GM08714 (cell line): ENCODE measurements at regions not wholly inside any gene's neighbourhood (a gene's known extent, or its start where the extent isn't known, plus 50 kb on each side); places are given as distances from the start of the nearest gene placed in this dataset.

Source experiments
- H3K4me3 ChIP-seq: fragments of 200-500 bp; sonication (Bioruptor generic); 2 replicates; pipeline ENCODE4 v1.5.1; 2014; ENCODE audit warnings: mild to moderate bottlenecking, low read length, inconsistent platforms
- ZNF274 ChIP-seq: IDR thresholded peaks from 2 replicates; pipeline ENCODE4 v1.6.1; 2012; ENCODE audit warnings: mild to moderate bottlenecking, low read depth, low read length

- H3K4me3 ChIP-seq = no peak overlapping the region
- TF ChIP-seq ZNF274 = no peak
These were observed 199.6 kb upstream of the MPDZ start for GRCh38 chr9:13479096-13479495.

DNA sequence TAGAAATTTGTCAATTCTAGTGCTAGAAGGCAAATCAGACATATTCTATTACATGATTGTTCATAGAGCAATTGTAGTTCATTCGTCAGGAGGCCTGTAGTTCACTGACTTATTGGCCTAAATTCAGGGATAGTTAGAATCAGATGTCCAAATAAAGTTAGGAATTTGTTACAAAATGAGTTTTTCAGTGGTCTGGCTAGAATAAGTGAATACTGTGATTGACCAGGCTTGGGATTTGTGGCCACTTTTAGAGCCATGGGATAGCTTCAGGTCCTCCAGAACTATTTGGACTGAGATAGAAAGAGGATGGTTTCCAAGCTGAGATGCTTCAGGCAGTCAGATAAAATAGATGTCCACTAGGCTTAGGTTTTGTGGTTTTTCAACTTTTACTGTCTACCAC, 199.1 kb upstream of the MPDZ start:
- no peak overlapping the region for H3K4me3 ChIP-seq
- no peak for TF ChIP-seq ZNF274

DNA sequence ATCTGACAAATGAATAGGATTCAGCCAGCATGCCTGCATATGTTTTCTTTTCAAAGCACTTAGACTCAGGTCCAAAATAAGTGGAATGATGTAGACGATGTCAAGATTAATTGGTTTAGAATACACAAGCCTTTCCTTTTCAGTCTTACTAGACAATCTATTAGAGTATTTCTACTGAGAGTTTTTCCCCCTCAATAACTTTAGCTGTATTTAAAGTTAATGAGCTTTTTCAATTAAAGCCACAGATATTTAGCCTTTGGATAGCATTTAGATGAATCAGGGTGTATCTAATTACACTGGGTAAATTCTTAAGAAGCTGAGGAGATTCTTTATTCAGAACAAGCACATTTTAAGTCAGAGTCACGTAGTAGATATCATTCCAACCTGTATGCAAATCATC, 198.7 kb upstream of the MPDZ start:
- TF ChIP-seq ZNF274 = no peak
- H3K4me3 ChIP-seq = no peak overlapping the region

DNA sequence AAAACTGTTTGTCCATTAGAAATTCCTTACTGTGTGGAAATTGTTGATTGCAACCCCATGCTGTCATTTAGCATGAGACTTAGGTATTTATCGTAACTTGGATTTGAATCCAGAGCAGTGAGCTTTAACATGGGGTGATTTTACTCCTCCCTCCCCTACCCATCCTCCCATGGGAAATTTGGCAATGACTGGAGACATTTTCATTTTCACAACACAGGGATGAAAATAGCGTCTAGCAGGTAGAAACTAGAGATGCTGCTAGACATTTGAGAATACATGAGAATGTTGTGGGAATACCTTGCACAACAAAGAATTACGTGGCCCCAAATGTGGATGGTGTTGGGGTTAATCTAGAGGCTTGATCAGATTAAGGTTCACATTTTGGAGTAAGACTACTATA, 191.3 kb upstream of the MPDZ start:
- TF ChIP-seq ZNF274 = no peak
- H3K4me3 ChIP-seq = no peak overlapping the region

DNA sequence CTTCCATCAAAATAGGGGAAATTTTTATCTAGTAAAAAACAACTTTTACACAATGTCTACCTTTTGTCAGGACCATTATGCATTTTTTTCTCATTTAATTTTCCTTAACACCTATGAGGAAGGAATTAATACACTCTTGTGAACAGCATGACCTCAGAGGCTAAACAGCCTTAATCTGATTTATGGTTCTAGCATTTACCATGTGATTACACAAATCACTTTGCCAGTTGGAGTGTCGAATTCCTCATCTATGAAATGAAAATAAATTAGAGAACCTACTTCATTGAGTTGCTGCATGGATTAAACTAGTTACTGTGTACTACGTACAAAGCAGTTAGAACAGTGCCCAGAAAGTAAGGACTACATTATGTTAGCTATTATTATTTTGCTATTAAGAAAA, 187.7 kb upstream of the MPDZ start:
- no peak overlapping the region for H3K4me3 ChIP-seq
- TF ChIP-seq ZNF274 = no peak

DNA sequence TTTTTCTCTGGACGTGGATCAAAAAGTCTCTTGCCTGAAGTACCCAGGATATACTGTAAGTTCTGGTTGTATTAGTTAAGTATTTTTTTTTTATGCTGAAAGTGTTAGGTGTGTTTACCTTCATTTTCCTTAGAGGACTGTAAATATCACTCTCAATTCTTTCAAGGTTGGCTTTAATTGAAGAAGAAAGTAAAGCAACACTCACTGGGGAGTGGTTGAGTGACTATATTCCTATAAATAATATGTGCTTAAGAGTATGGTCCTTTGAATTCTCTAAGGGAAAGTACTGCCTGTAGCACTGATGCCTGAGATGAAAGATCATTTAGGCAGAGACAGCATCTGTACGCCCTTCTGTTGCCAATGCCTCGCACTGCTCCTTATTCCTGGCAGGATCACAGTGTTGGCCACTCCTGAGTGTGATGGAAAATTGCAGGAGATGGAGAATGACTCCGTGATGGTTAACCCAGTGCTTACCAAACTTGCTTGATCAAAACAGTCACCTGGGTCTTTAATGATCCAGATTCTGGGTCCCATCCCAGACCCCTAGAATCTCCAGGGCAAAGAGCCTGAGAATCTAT, 182.0 kb upstream of the MPDZ start:
- H3K4me3 ChIP-seq = no peak overlapping the region
- TF ChIP-seq ZNF274 = no peak

- no peak for TF ChIP-seq ZNF274
- no peak overlapping the region for H3K4me3 ChIP-seq
These were observed 179.6 kb upstream of the MPDZ start for GRCh38 chr9:13459071-13459470.

DNA sequence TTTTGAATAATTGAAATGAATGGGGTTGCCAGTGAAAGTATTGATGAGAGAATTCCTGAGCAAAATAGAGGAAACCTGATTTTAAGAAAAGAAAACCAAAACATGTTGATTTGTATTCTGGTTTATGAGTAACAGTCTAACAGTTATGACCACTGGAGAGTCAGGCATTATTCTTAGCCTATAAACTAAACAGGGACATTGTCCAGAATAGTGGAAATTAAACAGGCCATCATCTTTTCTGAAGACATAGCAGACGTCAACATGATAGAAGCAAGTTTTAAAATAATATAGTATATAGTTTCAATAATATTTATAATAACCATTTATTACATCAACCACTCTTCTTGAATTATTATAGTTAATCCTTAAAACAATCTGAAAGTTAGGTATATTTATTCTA, 178.3 kb upstream of the MPDZ start:
- no peak overlapping the region for H3K4me3 ChIP-seq

GRCh38 chr9:13450723-13451122, 171.2 kb upstream of the MPDZ start:
- no peak for TF ChIP-seq ZNF274

More for the DNA sequence above, 178.3 kb upstream of the MPDZ start:
- TF ChIP-seq ZNF274 = no peak

DNA sequence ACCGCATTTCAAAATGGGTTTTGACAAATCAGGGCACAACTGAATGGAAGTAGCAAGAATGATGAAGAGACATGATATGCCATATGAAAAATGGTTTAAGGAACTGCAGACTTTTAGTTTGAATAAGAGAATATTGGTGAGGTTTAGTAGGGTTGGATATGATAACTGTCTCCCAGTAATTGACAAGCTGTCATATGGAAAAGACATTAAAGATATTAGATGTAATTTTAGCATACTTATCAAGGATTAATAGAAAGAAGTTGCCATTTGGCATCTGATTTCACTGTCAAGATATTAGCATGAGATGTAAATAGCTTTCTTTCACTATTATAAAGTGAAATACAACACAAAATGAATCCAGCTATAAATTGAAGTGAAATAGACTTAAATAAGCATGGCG, 169.0 kb upstream of the MPDZ start:
- no peak overlapping the region for H3K4me3 ChIP-seq
- TF ChIP-seq ZNF274 = no peak

More at GRCh38 chr9:13450723-13451122, 171.2 kb upstream of the MPDZ start:
- no peak overlapping the region for H3K4me3 ChIP-seq

DNA sequence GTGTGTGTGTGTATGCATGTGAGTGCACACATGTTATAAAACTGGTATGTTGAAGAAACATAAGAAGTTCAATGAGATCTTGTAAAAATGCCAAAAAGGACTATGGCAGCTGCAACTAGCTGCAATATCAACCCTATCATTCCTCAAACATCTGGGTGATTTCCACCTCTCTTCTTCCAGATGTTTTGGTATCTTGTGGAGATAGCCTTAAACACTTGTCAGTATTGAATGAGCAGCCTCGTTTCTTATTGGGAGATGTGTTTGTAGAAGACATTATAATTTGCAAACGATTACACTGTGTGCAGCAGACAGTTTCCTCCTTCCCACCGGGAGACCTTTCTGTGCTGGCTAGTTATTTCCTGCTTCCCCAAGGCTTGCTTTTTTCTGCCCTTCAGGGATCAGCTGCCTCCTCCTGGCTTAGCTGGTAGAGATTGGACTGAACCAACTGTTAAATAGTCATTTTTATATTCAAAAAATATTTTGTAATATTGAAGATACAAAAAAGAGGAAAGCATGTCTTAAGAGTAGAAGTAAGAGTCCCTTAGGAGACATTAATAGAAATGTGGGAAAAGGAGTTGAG, 168.4 kb upstream of the MPDZ start:
- no peak overlapping the region for H3K4me3 ChIP-seq
- TF ChIP-seq ZNF274 = no peak

GRCh38 chr9:13446938-13447842, 167.7 kb upstream of the MPDZ start:
- no peak overlapping the region for H3K4me3 ChIP-seq
- TF ChIP-seq ZNF274 = no peak

DNA sequence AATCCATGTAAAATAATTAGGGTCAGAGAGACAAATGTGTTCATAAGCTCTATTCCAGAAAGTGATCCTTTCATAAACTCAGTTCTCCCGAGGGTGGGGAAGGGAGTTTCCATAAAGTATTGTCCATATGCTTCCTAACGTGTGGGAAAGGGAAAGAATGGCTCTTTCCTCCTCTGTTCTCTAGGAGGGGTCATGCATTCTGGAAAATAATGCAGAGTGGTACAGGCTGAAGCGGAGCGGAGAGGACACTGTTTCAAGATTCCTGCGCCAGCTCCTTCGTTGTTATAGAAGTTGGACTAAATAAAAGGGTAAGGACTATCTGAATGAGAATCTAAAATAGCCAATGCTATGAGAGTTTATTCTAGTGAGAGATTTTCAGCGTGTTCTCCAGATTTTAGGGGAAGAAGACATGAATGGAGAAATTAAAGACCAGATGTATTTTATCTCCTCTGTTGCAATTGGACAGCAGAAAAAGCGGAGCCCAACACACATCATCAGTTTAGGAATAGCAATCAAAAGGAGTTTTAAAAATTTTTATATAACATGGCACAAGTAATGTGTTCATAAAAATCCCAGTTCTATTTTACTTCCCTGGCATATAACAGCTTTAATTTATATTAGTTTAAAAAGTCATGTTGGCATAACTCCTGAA, 166.9 kb upstream of the MPDZ start:
- no peak overlapping the region for H3K4me3 ChIP-seq
- TF ChIP-seq ZNF274 = no peak

DNA sequence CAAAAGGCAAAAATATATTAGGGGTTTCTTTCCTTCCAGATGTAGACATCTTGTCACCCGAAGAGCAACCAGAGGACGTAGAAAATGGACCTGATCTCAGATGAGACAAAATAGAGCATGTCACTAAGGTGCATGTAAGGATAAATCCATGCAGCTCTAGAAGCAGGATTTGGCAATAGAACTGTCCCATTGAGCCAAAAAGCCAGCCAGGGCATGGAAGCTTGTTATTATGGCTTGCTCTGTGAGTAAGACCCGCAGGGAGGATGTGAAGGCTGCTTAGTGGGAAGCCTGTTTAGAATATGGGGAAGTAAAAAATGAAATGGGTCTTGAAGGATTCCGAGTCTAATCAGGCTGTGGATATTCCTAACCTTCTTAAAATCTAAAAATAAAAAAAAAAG, 165.6 kb upstream of the MPDZ start:
- H3K4me3 ChIP-seq = no peak overlapping the region
- no peak for TF ChIP-seq ZNF274
